ENCODE measurements at regions not wholly inside any gene's neighbourhood (a gene's known extent, or its start where the extent isn't known, plus 50 kb on each side); places are given as distances from the start of the nearest gene placed in this dataset.

GRCh38 chr2:95760806-95761525 lies 169.2 kb downstream of the TRIM43 start:
- Histone ChIP-seq H4K8ac (ENCODE audit: low read depth in 2 of 2, low read length in 2 of 2) (no peak overlapping the region; a peak in 1 of 4 replicates), H4K91ac (ENCODE audit: insufficient read depth, low read depth, low read length) (no peak overlapping the region), H3K36me3 (ENCODE audit: control insufficient read depth, insufficient read depth, low read length) (no peaks in the 10 kb centered on the region), H3K4me1 (ENCODE audit: control insufficient read depth, insufficient read depth, low read length) (peaks cover 6% of the 10 kb centered on the region), H3K14ac (replicated peaks; ENCODE audit: low read depth, low read length) (no peak overlapping the region), H2BK5ac (ENCODE audit: low read depth, low read length, poor library complexity, severe bottlenecking) (no peak overlapping the region), H2AK9ac (replicated peaks; ENCODE audit: low read depth, low read length, poor library complexity) (no peak overlapping the region), H3K23ac (ENCODE audit: low read depth, low read length) (no peak overlapping the region), H3K27ac (ENCODE audit: insufficient read depth, low read length) (no peak overlapping the region), H4K5ac (ENCODE audit: low read depth, low read length) (no peak overlapping the region), H3K9me1 (ENCODE audit: insufficient read depth, low read length) (no peaks in the 10 kb centered on the region), H3K27me3 (ENCODE audit: control insufficient read depth, insufficient read depth, low read length) (peaks cover 4% of the 10 kb centered on the region; the same call in 1 of the 2 replicates), H3K4me2 (ENCODE audit: low read depth, low read length) (no peak overlapping the region), H3K56ac (ENCODE audit: extremely low read depth, insufficient read depth, low read length) (no peak overlapping the region), H3K4ac (ENCODE audit: low read depth, low read length) (no peak overlapping the region; the same call in 1 of the 2 replicates), H3K18ac (ENCODE audit: low read depth, low read length) (no peak overlapping the region), H3K4me3 (ENCODE audit: insufficient read depth, low read depth, low read length) (no peak overlapping the region), H2BK15ac (ENCODE audit: low read depth, low read length) (no peak overlapping the region), H2AFZ (replicated peaks; ENCODE audit: low read length, poor library complexity) (peak overlapping the region; percentile 80), H3K9ac (ENCODE audit: low read depth, low read length) (no peak overlapping the region), H2BK120ac (ENCODE audit: low read depth, low read length) (no peak overlapping the region; the same call in 1 of the 2 replicates), H4K20me1 (ENCODE audit: insufficient read depth, low read length) (no peaks in the 10 kb centered on the region), H3K9me3 (ENCODE audit: control insufficient read depth, insufficient read depth, low read length) (no peaks in the 10 kb centered on the region), H3K79me1 (ENCODE audit: low read depth in 1 of 2, low read length in 2 of 2) (no peaks in the 10 kb centered on the region), H2BK20ac (ENCODE audit: low read depth, low read length) (no peak overlapping the region), H2AK5ac (ENCODE audit: low read depth, low read length) (peak overlapping the region; percentile 2; the same call in 1 of the 2 replicates)
- BruUV-seq (replicated peaks) = no TSS peak
- in situ Hi-C loops (cut with MboI; ENCODE audit: low sequenced_read_pairs) (no loop called here), dilution Hi-C loops (cut with HindIII; ENCODE audit: low sequenced_read_pairs, unreplicated experiment) (no loop called here), intact Hi-C loops (cut with micrococcal nuclease) (no loop called here)
- WGBS, 2 experiments (ENCODE audit: extremely low coverage in 2 of 2, insufficient read length in 1 of 2) = 40% methylated on average over 4 of the region's 11 CpGs; no CpG with 5 or more reads in 1 of the 2 experiments
- TF ChIP-seq MAZ (IDR thresholded peaks at IDR 0.05; ENCODE audit: borderline replicate concordance, low read depth, low read length) (peak; percentile 76), RFX5 (IDR thresholded peaks at IDR 0.05; ENCODE audit: low read depth, low read length) (no peak), USF2 (IDR thresholded peaks at IDR 0.05; ENCODE audit: low read depth, low read length) (peak; percentile 40; the same call in 1 of the 2 replicates), BHLHE40 (IDR thresholded peaks at IDR 0.05; ENCODE audit: low read depth, low read length) (0 out of 2 replicates have a peak, but pooled peaks have one; percentile 5), FOS (IDR thresholded peaks at IDR 0.05; ENCODE audit: low read depth, low read length) (peak; percentile 73), CEBPB (IDR thresholded peaks at IDR 0.05; ENCODE audit: low read depth, low read length) (peak; percentile 97)
- ATAC-seq (ENCODE audit: low read depth) = peak; percentile 87
- ChIA-PET POLR2A (ENCODE audit: unreplicated experiment) (interaction anchor here (0.6 kb wide), 1 partner anchor 24 kb away, joined by 3 read pairs; no protein-coding TSS in a partner anchor), CTCF (no interaction called here)
- peak; percentile 88 for DNase-seq
